ENCODE measurements at regions not wholly inside any gene's neighbourhood (a gene's known extent, or its start where the extent isn't known, plus 50 kb on each side); places are given as distances from the start of the nearest gene placed in this dataset.

- no peak for TF ChIP-seq POLR2AphosphoS5 (IDR thresholded peaks at IDR 0.05)
- TF ChIP-seq CTCF (IDR thresholded peaks at IDR 0.05): no peak
- TF ChIP-seq POLR2A (IDR thresholded peaks at IDR 0.05): no peak
Measured at GRCh38 chr6:141932685-141933084, 200.0 kb upstream of the GJE1 start.
